HG02798 (cell line): ENCODE measurements at regions not wholly inside any gene's neighbourhood (a gene's known extent, or its start where the extent isn't known, plus 50 kb on each side); places are given as distances from the start of the nearest gene placed in this dataset.
"Not testable (repeated sequence)": the region's sequence is repeated elsewhere in the genome, so short reads cannot be mapped to it uniquely, and the experiment has no call there.

Experiments used
- ATAC-seq: cut with Tn5 transposase; IDR thresholded peaks from one replicate; pipeline ENCODE4 v1.9.1; 2021; ENCODE audit warnings: mild to moderate bottlenecking; ENCODE audit not compliant: unreplicated experiment, poor library complexity

- ATAC-seq = no peak
These were observed 647.6 kb upstream of the SPRY2 start for GRCh38 chr13:80988391-80989151.

- peak; percentile 95 for ATAC-seq
These were observed 638.2 kb upstream of the SPRY2 start for GRCh38 chr13:80979035-80979641.

DNA sequence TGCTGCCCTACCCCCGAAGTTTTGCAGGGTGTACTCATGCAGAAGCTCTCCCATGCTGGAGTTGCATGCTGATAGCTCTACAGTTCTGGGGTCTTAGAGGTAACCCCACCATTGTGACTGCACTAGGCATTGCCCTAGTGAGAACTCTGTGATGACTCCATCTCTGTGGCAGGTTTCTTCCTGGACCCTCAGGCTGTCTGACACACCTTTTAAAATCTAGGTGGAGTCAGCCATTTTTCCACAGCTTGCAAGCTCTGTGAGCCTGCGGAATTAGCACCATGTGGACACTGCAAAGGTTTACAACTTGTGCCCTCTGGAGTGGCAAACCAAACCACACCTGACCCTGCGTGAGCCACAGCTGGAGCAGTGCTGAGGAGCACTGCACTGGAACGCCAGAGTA, 636.2 kb upstream of the SPRY2 start:
- no peak for ATAC-seq

- no peak for ATAC-seq
These were observed 635.0 kb upstream of the SPRY2 start for GRCh38 chr13:80975903-80976302.

DNA sequence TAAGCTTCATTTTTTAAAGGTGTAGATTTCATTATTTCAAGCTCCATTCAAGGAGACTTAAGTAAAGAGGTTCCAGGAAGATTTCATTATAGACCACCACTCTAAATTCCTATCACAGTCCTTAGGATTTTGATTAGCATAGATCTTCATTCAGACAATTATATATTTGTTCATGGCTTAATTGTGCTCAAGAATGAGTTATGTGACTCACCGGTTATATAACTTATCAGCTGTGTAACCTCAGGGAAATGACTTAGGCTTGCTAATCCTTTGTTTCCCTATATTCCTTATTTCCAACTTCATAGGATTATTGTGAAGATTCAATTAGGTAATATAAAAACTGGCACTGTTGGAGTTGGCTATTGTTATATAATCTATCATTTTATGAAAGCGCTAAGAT, 632.8 kb upstream of the SPRY2 start:
- no peak for ATAC-seq

DNA sequence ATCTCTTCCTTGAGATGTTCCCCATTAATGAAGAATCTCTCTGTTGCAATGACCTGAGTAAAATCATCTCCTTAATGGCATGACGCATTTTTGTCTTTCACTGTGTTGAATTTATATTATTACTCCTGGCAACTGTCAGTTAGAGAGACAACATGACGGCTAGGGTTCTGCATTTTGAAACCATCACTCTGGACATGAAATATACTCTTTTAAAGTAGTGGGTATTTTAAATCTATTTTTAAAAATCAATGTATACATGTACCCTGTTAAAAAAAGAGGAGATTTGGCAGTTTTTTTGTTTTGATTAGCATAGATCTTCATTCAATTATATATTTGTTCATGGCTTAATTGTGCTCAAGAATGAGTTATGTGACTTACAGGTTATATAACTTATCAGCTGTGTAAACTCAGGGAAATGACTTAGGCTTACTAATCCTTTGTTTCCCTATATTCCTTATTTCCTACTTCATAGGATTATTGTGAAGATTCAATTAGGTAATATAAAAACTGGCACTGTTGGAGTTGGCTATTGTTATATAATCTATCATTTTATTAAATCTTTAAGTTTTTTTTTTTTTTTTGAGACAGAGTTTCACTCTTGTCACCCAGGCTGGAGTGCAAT, 632.0 kb upstream of the SPRY2 start:
- ATAC-seq = no peak

DNA sequence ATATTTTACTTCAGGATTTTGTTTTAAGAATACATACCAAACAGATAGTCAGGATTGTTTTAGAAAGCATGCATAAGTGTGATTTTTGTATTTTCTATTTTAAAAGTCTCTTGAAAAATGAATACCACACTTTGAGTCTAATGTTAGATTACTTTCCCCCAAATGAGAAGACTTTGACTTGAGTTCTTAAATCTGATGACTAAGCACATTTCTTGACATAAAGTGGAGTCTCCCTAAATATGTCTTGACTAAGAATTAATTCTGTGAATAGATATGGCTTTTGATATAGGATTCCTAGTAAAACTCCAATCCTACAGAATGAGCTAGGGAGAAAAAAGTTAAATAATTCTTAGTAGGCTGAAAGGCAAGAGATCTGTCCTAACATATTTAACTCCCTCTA, 624.2 kb upstream of the SPRY2 start:
- no peak for ATAC-seq

DNA sequence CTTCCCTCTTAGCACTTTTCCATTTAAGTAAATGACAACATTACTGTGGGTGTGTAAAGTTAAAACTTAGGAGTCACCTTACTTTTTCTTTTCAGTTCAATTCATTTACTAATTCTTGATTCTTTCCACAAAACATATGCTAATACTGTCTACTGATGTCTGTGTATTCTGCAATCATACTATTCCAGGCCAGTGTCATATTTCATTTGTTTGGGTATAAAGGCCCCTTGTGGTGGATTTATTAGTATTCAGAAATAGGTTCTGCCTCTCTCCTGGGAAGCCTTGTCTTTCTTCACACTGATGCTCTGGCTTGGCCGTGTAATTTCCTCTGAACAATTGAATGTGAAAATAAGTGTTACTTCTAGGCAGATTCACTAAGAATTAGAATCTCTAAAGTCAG, 621.9 kb upstream of the SPRY2 start:
- ATAC-seq = no peak

DNA sequence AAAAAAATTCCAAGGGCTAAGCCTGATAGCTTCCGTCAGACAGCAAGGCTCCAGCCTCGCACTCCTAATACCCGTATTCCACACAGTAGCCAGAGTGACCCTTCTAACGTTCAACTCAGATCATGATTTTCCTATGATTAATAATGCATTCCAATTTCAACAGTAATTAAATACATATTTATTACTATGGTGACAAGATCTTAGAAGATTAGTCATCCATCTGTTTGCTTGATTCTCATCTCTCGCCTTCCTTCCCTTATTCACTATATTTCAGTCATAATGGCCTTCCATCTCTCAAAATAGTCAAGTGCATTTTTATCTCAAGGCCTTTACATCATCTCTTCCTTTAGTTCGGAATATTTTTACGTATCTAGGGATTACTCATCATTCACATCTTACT, 621.2 kb upstream of the SPRY2 start:
- ATAC-seq = no peak

DNA sequence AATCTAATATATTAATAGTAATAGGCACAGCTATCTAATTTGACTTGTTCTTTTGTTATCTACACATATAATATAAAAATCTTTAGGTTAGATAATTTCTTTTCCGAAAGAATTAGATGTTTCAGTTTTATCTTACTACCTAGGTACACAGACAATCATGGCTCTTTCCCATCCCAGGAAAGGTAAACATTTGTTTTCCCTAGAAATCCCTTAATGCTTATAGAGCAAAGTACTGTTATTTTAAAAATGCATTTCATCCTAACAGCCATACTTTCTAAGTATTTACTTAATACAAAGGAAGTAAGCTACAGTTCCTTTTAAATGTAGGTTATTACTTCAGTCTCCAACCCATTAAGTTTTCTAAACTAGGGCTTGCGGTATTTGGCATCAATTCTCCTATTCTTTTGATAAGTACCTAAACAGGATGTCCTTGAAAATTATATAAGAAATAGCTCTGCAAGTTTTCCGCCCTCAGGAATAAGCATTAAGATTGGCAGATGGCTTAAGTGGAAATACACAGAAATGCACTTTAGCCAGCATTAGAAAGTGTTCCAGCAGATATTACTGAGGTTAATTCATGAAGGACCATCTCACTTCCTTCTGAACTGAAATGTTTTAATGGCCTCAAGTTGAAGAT, 616.2 kb upstream of the SPRY2 start:
- no peak for ATAC-seq

- ATAC-seq = no peak
These were observed 614.6 kb upstream of the SPRY2 start for GRCh38 chr13:80955501-80955900.

DNA sequence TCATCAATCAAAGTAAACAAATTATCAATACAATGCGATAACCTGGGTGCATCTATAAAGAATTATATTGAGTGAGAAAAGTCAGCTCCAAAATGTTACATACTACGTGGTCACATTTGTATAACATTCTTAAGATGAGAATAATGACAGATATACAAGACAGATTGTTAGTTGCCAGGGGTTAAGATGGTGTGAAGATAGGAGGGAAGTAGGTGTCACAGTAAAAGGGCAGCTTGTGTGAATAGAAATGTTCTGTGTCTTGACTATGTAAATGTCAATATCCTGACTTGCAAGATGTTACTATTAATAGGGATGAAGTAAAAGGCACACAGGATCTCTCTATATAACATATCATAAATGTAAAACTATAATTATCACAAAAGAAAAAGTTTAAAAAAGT, 611.2 kb upstream of the SPRY2 start:
- no peak for ATAC-seq

DNA sequence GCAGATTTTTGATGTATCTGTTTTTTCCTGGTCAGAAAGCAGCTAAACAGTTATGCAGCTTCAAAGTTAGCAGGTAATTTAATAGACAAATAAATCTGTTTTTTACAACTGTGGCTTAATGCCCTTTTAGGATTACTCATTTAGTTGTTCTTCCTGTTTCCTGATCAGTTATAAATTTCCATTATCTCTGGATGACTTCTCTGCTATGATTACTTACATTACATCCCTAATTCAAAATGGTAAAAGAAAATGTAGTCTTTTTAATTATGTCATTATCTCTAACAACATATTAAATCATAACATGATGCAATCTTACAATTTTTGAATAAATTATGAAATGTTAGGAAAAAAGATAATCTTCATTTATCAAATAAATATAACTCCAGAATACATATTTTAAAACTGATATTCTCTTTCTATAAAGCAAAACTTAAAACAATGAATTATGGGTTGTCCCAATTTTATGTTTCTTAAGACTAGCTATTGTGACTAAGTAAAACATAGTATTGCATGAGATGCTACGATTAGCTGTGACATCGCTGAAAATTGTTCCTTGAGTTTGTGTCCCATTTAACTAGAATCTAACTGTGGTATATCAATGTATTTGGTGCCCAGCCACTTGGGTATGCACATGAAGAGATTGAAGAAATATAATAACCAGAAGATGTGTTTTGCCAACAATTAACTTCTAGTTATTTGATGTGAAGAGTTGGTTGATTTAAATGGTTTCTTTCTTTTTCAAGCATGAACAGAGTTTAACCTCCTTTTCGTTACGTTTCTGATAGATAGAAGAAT, 605.3 kb upstream of the SPRY2 start:
- ATAC-seq = no peak

- no peak for ATAC-seq
These were observed 604.4 kb upstream of the SPRY2 start for GRCh38 chr13:80945328-80945727.

- no peak for ATAC-seq
These were observed 598.7 kb upstream of the SPRY2 start for GRCh38 chr13:80939581-80939980.

GRCh38 chr13:80931766-80932165, 590.8 kb upstream of the SPRY2 start:
- no peak for ATAC-seq

- no peak for ATAC-seq
These were observed 590.2 kb upstream of the SPRY2 start for GRCh38 chr13:80931118-80931517.

- ATAC-seq = no peak
These were observed 587.3 kb upstream of the SPRY2 start for GRCh38 chr13:80928241-80928640.

- ATAC-seq = not testable (repeated sequence)
These were observed 585.1 kb upstream of the SPRY2 start for GRCh38 chr13:80926024-80926423.

- ATAC-seq = no peak
These were observed 583.7 kb upstream of the SPRY2 start for GRCh38 chr13:80924596-80924995.
